ENCODE measurements at regions not wholly inside any gene's neighbourhood (a gene's known extent, or its start where the extent isn't known, plus 50 kb on each side); places are given as distances from the start of the nearest gene placed in this dataset.

DNA sequence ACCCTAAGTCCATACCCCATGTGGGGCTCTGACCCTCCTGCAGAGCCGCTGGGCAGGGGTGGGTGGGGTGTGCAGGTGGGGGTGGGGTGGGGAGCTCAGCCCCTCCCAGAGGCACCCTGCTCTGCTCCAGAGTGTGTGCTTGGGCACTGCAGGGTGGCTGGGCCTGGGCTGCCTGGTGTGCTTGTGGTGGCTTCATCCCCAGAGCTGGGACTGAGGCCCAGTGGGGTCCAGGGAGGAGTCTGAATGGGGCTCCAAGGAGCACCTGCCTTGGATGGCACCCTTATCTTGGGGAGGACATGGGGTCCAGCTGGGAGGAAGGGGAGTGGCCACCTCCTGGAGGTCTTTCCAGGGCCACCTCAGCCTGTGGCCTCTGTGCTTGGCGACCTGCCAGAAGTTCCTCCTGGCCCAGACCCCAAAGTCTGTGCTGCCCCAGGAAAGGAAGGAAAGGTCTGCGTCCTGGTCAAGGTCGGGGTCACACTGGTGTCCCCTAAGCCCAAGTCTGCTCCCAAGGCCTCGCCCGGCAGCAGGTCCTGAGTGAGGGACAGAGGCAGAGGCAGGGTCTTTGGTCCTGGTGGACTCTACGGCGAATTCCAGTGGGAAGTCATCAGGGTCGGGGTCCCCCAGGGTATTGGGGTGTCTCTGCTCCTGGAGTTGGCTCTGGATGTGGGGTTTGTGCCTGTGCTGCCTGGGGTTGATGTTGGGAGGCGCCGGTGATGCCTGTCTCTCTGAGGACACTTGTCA, 373.4 kb downstream of the TMEM121 start:
- no peak overlapping the region for H2AFZ ChIP-seq (ENCODE audit: low read length)
- no peak for TF ChIP-seq EZH2 (IDR thresholded peaks at IDR 0.05; ENCODE audit: low read length, unreplicated experiment)
- TF ChIP-seq EZH2phosphoT487 (IDR thresholded peaks at IDR 0.05; ENCODE audit: borderline replicate concordance, low read length), result no peak
- TF ChIP-seq CTCF (conservative IDR thresholded peaks at IDR 0.05; ENCODE audit: low read depth, low read length), result no peak
- H3K4me3 ChIP-seq (ENCODE audit: low read length), result no peak overlapping the region
- no TSS peak for BruUV-seq (replicated peaks)
- no peaks in the 10 kb centered on the region for H3K36me3 ChIP-seq (ENCODE audit: low read depth, low read length)
- no peak overlapping the region for H3K27ac ChIP-seq (ENCODE audit: low read length)
- no peaks in the 10 kb centered on the region for H3K9me3 ChIP-seq (ENCODE audit: low read length)
- intact Hi-C loops (cut with micrococcal nuclease), result no loop called here
- H3K9ac ChIP-seq (ENCODE audit: low read length), result no peak overlapping the region
- no peaks in the 10 kb centered on the region for H3K9me2 ChIP-seq (replicated peaks; ENCODE audit: low read length)
- POLR2A ChIA-PET (ENCODE audit: unreplicated experiment), result no interaction called here
- CTCF ChIA-PET, result no interaction called here
- no peak overlapping the region for H3K4me2 ChIP-seq (ENCODE audit: low read length)
- H3K79me2 ChIP-seq (ENCODE audit: low read length), result no peaks in the 10 kb centered on the region
- ATAC-seq (no peak), DNase-seq (no peak)
- no peaks in the 10 kb centered on the region for H3F3A ChIP-seq (ENCODE audit: low read length, unreplicated experiment)
- H3K27me3 ChIP-seq (ENCODE audit: low read length), result no peaks in the 10 kb centered on the region
- no peaks in the 10 kb centered on the region for H4K20me1 ChIP-seq (ENCODE audit: low read length)
- no peaks in the 10 kb centered on the region for H3K4me1 ChIP-seq (ENCODE audit: insufficient read depth, low read length)

GRCh38 chr14:105900398-105901160, 374.2 kb downstream of the TMEM121 start:
- no peak for ATAC-seq
- no peaks in the 10 kb centered on the region for H3F3A ChIP-seq (ENCODE audit: low read length, unreplicated experiment)
- POLR2A ChIA-PET (ENCODE audit: unreplicated experiment), result no interaction called here
- no TSS peak for BruUV-seq (replicated peaks)
- no peak overlapping the region for H3K4me2 ChIP-seq (ENCODE audit: low read length)
- no peaks in the 10 kb centered on the region for H3K9me2 ChIP-seq (replicated peaks; ENCODE audit: low read length)
- no peak overlapping the region for H3K9ac ChIP-seq (ENCODE audit: low read length)
- no peak for DNase-seq
- no peaks in the 10 kb centered on the region for H4K20me1 ChIP-seq (ENCODE audit: low read length)
- TF ChIP-seq EZH2 (IDR thresholded peaks at IDR 0.05; ENCODE audit: low read length, unreplicated experiment) (no peak), EZH2phosphoT487 (IDR thresholded peaks at IDR 0.05; ENCODE audit: borderline replicate concordance, low read length) (no peak), CTCF (conservative IDR thresholded peaks at IDR 0.05; ENCODE audit: low read depth, low read length) (no peak)
- no peaks in the 10 kb centered on the region for H3K36me3 ChIP-seq (ENCODE audit: low read depth, low read length)
- no peaks in the 10 kb centered on the region for H3K79me2 ChIP-seq (ENCODE audit: low read length)
- no peaks in the 10 kb centered on the region for H3K4me1 ChIP-seq (ENCODE audit: insufficient read depth, low read length)
- no peak overlapping the region for H3K27ac ChIP-seq (ENCODE audit: low read length)
- H3K4me3 ChIP-seq (ENCODE audit: low read length), result no peak overlapping the region
- H3K9me3 ChIP-seq (ENCODE audit: low read length), result no peaks in the 10 kb centered on the region
- CTCF ChIA-PET, result no interaction called here
- no peak overlapping the region for H2AFZ ChIP-seq (ENCODE audit: low read length)
- intact Hi-C loops (cut with micrococcal nuclease), result no loop called here
- H3K27me3 ChIP-seq (ENCODE audit: low read length), result no peaks in the 10 kb centered on the region

DNA sequence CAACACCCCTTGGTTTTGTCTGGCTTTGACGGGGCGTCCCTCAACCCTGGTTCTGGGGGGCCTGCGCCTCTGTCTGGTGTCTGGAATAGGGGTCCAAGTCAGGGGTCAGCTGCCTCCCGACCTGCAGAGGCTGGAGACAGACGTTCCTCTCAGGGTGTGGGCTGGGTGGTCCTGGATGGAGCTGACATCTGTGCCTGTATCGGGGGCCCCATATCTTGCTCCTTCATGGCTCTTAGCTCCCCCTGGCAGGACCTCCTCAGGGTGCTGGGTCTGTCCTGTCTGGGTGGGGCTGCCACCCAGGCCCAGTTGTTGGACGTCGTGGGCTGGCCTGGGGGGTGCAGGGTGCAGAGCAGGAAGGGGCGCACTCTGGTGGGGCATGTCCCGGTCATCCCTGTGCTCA, 374.8 kb downstream of the TMEM121 start:
- Histone ChIP-seq H3K4me2 (ENCODE audit: low read length) (no peak overlapping the region), H4K20me1 (ENCODE audit: low read length) (no peaks in the 10 kb centered on the region), H3K4me1 (ENCODE audit: insufficient read depth, low read length) (no peaks in the 10 kb centered on the region), H3K4me3 (ENCODE audit: low read length) (no peak overlapping the region), H3K9me3 (ENCODE audit: low read length) (no peaks in the 10 kb centered on the region), H3F3A (ENCODE audit: low read length, unreplicated experiment) (no peaks in the 10 kb centered on the region), H3K27me3 (ENCODE audit: low read length) (no peaks in the 10 kb centered on the region), H3K9me2 (replicated peaks; ENCODE audit: low read length) (no peaks in the 10 kb centered on the region), H3K9ac (ENCODE audit: low read length) (no peak overlapping the region), H3K36me3 (ENCODE audit: low read depth, low read length) (no peaks in the 10 kb centered on the region), H3K79me2 (ENCODE audit: low read length) (no peaks in the 10 kb centered on the region), H2AFZ (ENCODE audit: low read length) (no peak overlapping the region), H3K27ac (ENCODE audit: low read length) (no peak overlapping the region)
- intact Hi-C loops (cut with micrococcal nuclease), result no loop called here
- TF ChIP-seq CTCF (conservative IDR thresholded peaks at IDR 0.05; ENCODE audit: low read depth, low read length) (no peak), EZH2 (IDR thresholded peaks at IDR 0.05; ENCODE audit: low read length, unreplicated experiment) (no peak), EZH2phosphoT487 (IDR thresholded peaks at IDR 0.05; ENCODE audit: borderline replicate concordance, low read length) (no peak)
- CTCF ChIA-PET, result no interaction called here
- no peak for DNase-seq
- POLR2A ChIA-PET (ENCODE audit: unreplicated experiment), result no interaction called here
- BruUV-seq (replicated peaks), result no TSS peak
- no peak for ATAC-seq
